Putamen (tissue), 1 donor: ENCODE measurements at regions not wholly inside any gene's neighbourhood (a gene's known extent, or its start where the extent isn't known, plus 50 kb on each side); places are given as distances from the start of the nearest gene placed in this dataset.
"Not testable (repeated sequence)": the region's sequence is repeated elsewhere in the genome, so short reads cannot be mapped to it uniquely, and the experiment has no call there.

Experiments used
- DNase-seq: peaks from one replicate; pipeline ENCODE4 v3.0.0-alpha.2; 2016; ENCODE audit warnings: low spot score

- no peak for DNase-seq
Measured at GRCh38 chrX:39475372-39475771, 622.4 kb downstream of the BCOR start.

- DNase-seq = no peak
Measured at GRCh38 chrX:39476604-39477021, 621.1 kb downstream of the BCOR start.

GRCh38 chrX:39477031-39477761, 620.6 kb downstream of the BCOR start:
- no peak for DNase-seq

- DNase-seq = no peak
Measured at GRCh38 chrX:39477762-39478120, 620.0 kb downstream of the BCOR start.

- DNase-seq = no peak
Measured at GRCh38 chrX:39479856-39480255, 617.9 kb downstream of the BCOR start.

- no peak for DNase-seq
Measured at GRCh38 chrX:39480963-39481362, 616.8 kb downstream of the BCOR start.

GRCh38 chrX:39481621-39482020, 616.1 kb downstream of the BCOR start:
- DNase-seq = no peak

- peak; percentile 16 for DNase-seq
Measured at GRCh38 chrX:39484159-39485068, 613.3 kb downstream of the BCOR start.

GRCh38 chrX:39487166-39487968, 610.4 kb downstream of the BCOR start:
- DNase-seq = no peak

- DNase-seq = no peak
Measured at GRCh38 chrX:39487969-39488330, 609.8 kb downstream of the BCOR start.

- no peak for DNase-seq
Measured at GRCh38 chrX:39491548-39492297, 606.0 kb downstream of the BCOR start.

- no peak for DNase-seq
Measured at GRCh38 chrX:39492497-39493162, 605.1 kb downstream of the BCOR start.

GRCh38 chrX:39493168-39493567, 604.6 kb downstream of the BCOR start:
- DNase-seq = no peak

- not testable (repeated sequence) for DNase-seq
Measured at GRCh38 chrX:39497117-39497516, 600.6 kb downstream of the BCOR start.

- no peak for DNase-seq
Measured at GRCh38 chrX:39497702-39498265, 600.0 kb downstream of the BCOR start.

- no peak for DNase-seq
Measured at GRCh38 chrX:39499996-39500395, 597.8 kb downstream of the BCOR start.

GRCh38 chrX:39501822-39502221, 595.9 kb downstream of the BCOR start:
- DNase-seq = no peak

GRCh38 chrX:39502486-39502885, 595.3 kb downstream of the BCOR start:
- DNase-seq = no peak

GRCh38 chrX:39504227-39504626, 593.5 kb downstream of the BCOR start:
- DNase-seq = no peak

- DNase-seq = no peak
Measured at GRCh38 chrX:39504850-39505259, 592.9 kb downstream of the BCOR start.

GRCh38 chrX:39506131-39506530, 591.6 kb downstream of the BCOR start:
- DNase-seq = no peak
